Astrocyte of the hippocampus (primary cell): ENCODE measurements at regions not wholly inside any gene's neighbourhood (a gene's known extent, or its start where the extent isn't known, plus 50 kb on each side); places are given as distances from the start of the nearest gene placed in this dataset.

Source experiments
- DNase-seq: peaks from one replicate; pipeline ENCODE4 v3.0.0; 2011; ENCODE audit warnings: low read depth, low spot score

DNA sequence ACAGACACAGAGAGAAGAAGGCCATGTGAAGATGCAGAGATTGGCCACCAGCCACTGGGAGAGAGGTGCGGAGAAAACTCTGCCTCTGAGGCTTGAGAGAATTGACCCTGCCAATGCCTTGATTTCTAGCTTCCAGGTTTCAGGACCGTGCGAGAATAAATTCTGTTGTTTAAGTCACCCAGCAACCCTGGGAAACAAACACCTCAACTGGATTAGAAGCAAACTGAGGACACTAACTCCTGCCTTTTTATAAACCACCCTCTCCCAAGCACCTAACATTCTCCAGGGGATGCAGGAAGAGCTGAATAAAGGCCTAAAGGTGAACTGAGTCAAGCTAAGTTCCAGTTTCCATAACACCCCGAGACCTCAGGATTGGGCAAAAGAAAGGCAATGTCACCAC is 136.1 kb downstream of the ANKRD60 start:
- no peak for DNase-seq

DNA sequence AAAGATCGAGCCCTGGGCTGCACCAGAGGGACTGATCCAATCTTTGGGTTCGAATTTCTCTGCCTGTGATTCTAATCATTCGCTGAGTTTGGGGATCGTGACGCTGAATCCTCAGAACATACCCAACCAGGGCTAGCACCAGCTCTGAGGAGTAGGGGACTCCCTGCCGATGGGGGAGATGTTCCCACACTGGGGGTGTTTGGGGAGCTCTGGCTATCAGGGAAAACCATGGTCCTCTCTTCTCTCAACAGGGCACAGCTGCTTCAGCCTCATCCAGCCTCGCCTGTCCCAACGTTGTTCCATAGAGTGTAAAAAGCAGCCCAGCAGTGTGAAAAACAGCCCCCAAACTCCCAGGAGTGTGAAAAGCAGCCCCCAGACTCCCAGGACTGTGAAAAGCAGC is 136.6 kb downstream of the ANKRD60 start:
- DNase-seq, result no peak

GRCh38 chr20:58090161-58090560 is 138.3 kb downstream of the ANKRD60 start:
- DNase-seq, result no peak

- DNase-seq, result no peak
Observed at GRCh38 chr20:58088625-58089024, 139.8 kb downstream of the ANKRD60 start.

- DNase-seq, result no peak
Observed at GRCh38 chr20:58088105-58088504, 140.3 kb downstream of the ANKRD60 start.

GRCh38 chr20:58087562-58087858 is 140.9 kb downstream of the ANKRD60 start:
- no peak for DNase-seq

- peak; percentile 84 for DNase-seq
Observed at GRCh38 chr20:58086763-58087561, 141.5 kb downstream of the ANKRD60 start.

DNA sequence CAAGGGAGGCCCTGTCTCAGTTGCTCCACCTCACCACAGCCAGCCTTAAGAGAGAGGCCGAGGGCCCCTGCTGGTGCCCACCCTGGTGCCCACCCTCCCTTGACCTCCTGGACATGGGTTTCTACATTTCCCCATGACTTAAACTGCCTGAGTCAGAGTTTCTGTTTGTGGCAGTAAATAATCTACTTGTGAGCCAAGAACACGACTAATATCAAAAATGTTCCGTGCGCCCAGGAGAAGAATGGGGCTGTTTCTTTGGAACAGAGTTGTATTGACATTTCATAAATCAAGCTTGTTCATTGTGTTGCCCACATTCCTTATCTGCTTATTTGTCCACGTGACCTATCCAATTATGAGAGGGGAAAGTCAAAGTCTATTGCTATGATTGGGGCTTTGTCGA is 143.5 kb downstream of the ANKRD60 start:
- peak; percentile 66 for DNase-seq

DNA sequence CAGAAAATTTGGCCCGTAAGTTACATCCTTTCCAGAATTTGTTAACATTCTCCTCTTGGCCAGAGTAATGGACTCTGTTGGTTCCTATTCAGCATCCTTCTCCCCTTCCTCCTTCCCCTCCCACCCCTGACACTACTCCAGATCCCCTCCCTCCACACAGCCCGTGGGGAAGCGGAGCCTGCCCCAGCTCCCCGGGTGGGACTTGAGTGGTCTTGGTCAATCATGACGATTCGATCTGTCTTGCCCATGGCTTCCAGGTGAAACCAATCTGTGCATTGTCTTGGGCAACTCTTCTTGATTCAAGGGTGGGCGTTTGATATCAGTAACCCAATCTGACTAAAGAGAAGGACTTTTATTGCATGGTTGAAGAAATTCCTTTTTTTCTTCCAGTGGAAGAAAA is 143.9 kb downstream of the ANKRD60 start:
- DNase-seq, result no peak

DNA sequence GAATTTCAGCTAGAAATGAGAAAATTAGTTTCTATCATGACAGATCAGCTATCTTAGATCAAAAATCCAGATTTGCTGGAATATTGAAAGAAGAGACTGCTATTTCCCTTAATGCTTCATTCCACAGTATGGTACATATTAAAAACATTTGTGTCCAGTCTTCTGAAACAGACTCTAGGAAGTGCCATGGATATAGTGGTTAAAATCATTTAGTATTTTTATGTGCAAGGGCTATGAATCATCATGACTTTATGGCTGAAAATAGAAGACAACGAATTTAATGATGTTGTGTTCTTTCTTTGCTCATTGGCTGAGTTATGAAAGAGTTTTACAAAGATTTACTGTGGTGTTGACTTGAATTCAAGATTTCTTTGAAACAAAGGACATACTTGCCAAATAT is 146.6 kb downstream of the ANKRD60 start:
- DNase-seq, result no peak

GRCh38 chr20:58078741-58079522 is 149.5 kb downstream of the ANKRD60 start:
- DNase-seq, result peak; percentile 88

- no peak for DNase-seq
Observed at GRCh38 chr20:58077282-58077681, 151.2 kb downstream of the ANKRD60 start.

DNA sequence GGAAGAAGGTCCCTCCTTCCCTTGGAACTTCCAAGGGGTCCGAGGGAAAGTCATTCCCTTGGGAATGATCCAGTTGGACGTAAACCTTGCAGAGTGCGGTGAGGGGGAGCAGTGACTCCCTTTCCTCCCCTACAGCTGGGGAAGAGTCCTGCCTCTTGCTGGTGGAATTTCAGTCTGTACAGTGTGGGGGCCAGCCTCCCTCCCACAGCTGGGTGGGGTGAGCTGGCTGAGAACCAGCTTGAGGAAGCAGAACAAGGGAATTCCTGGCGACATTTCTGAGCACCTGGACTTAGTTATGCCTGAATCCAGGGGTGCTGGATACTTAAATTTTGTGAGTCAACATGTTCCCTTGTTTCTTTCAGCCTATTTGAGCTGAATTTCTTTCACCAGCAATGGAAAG is 152.0 kb downstream of the ANKRD60 start:
- DNase-seq, result no peak

DNA sequence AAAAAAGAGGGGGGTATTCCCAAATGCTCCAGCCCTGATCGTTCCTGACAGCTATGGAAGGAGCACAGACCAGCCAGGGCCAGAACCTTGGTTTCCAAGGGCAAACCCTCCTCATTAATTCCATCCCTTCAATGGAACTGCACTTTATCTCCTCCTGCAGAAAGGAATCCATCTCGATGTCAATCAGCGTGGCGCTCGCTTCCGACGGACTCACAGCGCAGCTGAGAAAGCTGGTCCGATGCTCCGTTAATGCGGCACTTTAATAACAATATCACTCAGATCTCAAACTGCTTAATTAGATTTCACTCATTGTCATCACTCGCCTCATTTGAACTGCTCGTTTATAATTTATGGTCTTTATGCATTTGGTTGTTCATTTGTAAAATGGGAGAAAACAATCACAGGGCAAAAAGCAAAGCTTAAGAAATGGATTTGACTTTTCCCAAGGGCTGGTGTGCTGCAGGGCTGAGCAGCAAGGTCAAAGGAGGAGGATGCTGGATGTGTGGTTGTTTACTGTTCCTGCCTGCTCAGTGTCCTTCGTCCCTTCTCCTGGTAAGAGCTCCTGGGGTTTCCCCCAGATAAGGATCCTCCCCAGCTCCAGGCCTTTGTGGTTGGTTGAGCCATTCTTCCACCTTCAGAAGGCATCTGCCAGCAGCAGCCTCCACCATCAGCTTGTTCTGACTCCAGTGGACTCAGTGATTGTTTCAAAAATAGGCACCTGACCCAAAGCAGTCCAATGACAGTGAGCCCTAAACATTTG is 152.7 kb downstream of the ANKRD60 start:
- no peak for DNase-seq

DNA sequence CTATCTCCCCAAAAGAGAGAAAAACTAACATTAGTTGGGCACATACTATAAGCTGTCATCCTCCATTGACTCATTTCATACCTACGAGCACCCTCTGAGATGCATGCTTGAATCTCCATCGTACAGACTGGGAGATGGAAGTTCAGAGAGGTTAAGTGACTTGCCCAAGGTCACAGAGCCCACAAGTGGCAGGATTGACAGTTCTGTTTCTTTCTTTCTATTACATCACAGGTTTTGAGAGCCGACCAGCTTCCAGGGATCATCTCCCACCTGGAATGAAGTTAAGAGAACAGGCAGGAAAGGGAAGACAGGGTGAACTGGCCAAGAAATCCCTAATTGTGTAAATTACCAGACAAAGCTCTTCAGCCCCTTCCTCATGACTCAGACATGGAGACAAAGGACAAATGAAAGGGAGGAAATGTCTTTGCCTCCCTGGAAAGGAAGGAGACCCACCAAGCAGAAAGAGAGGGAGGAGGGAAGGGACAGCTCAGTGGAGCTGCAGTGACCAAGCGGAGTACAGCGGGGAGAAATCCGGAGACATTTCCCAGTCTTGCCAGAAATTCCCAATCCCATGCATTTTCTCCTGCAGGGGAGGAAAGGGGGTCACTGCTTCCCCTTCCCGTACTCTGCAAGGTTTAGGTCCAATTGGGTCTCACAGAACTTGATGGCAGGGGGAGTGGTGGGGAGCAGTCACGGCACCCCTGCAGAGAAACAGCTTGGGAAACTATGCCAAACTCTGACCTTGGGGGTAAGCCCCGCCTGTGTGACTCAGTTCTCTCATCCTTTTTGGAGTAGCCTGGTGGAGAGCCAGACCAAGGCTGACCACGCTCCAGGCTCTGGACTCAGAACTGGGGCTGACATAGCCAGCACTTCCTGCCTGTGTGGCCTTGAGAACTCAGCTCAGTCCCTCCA is 154.3 kb downstream of the ANKRD60 start:
- peak; percentile 66 for DNase-seq

DNA sequence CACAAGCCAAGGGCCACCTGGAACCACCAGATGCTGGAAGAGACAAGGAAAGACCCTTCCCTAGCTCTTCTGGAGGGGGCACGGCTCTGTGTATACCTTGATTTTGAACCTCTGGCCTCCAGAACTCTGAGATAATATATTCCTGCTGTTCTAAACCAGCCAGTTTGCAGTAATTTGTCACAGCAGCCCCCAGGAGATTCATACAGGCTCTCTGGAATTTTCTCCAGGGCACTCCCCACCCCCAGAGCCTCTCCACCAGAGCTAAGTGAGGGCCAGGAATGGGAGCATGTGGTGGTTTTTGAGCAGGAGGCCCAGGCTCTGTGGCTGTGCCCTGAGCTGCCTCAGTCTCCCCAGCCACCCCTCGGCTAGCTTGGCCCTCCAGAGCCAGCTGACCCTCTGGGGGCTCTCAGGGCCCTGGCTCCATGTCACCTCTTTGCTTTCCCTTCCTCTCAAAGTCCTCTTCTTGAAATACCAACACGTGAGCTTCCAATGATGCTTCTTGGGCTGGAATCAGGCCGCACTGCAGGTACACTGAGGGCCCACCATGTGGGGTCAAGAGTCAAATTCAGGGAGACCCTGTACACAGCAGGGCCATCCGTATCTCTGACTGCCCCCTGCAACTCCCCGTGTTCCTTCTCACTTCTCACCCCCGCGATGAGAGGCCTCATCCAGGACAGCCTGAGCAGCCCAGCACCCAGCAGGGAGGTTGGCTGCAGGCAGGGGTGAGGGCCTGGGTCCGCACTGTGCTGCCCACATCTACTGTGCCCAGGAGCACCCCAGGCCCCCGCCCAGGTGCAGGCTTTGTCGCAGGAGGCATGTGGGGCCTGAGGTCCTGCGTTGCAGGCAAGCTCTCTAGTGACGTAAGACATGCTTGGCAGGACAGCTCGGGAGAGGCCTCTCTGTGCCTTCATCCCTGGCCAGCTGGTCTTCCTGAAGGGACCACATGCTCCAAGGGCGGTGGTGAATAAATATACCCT is 155.5 kb downstream of the ANKRD60 start:
- DNase-seq, result no peak

DNA sequence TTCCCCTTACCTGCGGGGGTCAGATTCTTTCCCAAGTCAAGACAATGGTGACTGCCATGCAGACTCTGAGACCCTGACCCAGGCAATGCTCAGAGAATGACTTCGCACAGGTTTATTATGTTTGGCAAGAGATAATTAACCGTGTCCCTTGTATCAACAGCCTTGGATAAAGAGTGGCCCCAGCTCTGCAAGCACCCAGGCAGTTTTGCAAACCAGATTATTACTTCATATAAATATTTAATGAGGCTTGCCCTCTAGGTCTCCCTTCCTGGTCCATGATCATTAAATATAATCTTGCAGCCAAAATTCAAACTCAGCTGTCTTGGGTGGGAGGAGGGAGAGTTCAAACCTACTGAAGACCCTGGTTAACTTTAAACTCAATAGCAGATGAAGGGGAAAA is 156.5 kb downstream of the ANKRD60 start:
- DNase-seq, result no peak

- no peak for DNase-seq
Observed at GRCh38 chr20:58071298-58071697, 157.2 kb downstream of the ANKRD60 start.

DNA sequence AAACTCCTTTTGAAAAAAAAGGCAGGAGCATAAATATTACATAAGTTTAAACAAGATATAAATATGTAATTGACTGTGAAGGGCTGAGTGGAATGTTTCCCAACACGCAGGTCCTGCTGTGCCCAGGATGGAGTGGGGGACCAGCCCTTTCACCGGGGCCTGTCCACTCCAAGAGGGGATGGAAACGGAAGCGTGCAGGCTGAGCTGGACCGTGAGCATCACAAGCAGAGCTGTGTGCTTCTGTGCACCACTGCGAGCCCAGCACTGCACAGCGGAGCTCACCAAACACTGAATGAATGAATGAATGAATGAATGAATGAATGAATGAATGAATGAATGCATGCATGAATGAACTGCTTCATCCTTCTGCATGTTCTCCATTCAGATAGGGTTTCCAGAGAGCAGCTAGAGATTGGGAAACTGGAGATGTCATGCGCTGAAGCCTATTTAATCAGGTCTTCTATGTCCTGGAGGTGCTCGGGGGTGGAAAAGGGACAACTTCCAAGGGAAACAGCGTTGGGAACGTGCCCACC is 157.7 kb downstream of the ANKRD60 start:
- DNase-seq, result no peak
